NB4 (cell line): ENCODE measurements at regions not wholly inside any gene's neighbourhood (a gene's known extent, or its start where the extent isn't known, plus 50 kb on each side); places are given as distances from the start of the nearest gene placed in this dataset.
A peak's percentile ranks its signal among the peaks of the same experiment; 100 is the strongest.

Experiments used
- DNase-seq: peaks from one replicate; pipeline ENCODE4 v3.0.0; 2010; ENCODE audit warnings: low read depth
- H3K4me3 ChIP-seq: one replicate; pipeline ENCODE4 v1.5.1; 2011; ENCODE audit warnings: mild to moderate bottlenecking, low read depth, low read length, moderate library complexity
- MYC ChIP-seq: IDR thresholded peaks from 2 replicates; pipeline ENCODE4 v1.6.1; 2011; ENCODE audit warnings: low read depth, low read length
- POLR2A ChIP-seq: IDR thresholded peaks from 2 replicates; pipeline ENCODE4 v1.6.1; 2011; ENCODE audit warnings: mild to moderate bottlenecking; ENCODE audit not compliant: insufficient read length; ENCODE audit errors: extremely low read depth
- TF ChIP-seq, protein P1 (sequence below): IDR thresholded peaks from 2 replicates; pipeline ENCODE4 v1.6.1; 2011; ENCODE audit warnings: low read depth, low read length
- TF ChIP-seq, protein P2 (sequence below): IDR thresholded peaks from one replicate; pipeline ENCODE4 v1.5.1; 2012; ENCODE audit warnings: low read depth, low read length

DNA sequence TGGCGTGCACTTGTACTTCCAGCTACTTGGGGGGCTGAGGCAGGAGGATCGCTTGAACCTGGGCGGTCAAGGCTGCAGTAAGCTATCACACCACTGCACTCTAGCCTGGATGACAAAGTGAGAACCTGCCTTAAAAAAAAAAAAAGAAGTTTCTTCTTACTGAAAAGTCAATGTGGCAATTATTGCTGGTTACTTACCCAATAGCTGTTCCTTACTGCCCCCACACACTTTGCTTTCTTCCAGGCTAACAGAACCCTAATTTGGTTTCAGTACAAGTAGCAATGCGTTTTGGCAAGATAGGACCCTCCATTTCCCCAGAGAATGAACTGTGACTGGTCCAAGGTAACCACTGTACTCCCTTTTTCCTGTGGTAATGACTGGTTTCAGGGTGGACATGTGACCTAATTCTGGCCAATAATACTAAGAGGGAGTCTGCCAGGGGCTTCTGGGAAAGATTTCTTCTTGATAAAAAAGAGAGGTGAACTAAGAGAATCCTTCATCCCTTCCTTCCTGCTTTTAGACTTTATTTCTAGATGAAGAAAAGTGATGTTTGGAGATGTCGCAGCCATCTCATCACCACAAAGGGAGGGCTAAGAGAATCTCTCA is 58.8 kb upstream of the MSI2 start:
- H3K4me3 ChIP-seq, result no peak overlapping the region
- TF ChIP-seq, protein P1, sequence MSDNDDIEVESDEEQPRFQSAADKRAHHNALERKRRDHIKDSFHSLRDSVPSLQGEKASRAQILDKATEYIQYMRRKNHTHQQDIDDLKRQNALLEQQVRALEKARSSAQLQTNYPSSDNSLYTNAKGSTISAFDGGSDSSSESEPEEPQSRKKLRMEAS, result no peak
- no peak for TF ChIP-seq POLR2A
- no peak for TF ChIP-seq MYC
- TF ChIP-seq, protein P2, sequence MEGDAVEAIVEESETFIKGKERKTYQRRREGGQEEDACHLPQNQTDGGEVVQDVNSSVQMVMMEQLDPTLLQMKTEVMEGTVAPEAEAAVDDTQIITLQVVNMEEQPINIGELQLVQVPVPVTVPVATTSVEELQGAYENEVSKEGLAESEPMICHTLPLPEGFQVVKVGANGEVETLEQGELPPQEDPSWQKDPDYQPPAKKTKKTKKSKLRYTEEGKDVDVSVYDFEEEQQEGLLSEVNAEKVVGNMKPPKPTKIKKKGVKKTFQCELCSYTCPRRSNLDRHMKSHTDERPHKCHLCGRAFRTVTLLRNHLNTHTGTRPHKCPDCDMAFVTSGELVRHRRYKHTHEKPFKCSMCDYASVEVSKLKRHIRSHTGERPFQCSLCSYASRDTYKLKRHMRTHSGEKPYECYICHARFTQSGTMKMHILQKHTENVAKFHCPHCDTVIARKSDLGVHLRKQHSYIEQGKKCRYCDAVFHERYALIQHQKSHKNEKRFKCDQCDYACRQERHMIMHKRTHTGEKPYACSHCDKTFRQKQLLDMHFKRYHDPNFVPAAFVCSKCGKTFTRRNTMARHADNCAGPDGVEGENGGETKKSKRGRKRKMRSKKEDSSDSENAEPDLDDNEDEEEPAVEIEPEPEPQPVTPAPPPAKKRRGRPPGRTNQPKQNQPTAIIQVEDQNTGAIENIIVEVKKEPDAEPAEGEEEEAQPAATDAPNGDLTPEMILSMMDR, result no peak
- DNase-seq, result peak; percentile 45

DNA sequence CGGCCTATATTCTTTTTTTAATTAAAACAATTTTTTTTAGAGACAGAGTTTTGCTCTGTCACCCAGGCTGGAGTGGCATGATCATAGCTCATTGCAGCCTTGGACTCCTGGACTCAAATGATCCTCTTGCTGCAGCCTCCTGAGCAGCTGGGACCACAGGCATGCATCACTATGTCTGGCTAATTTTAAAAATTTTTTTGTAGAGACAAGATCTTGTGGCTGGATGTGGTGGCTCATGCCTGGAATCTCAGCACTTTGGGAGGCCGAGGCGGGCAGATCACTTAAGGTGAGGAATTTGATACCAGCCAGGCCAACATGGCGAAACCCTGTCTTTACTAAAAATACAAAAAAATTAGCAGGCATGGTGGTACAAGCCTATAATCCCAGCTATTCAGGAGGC is 54.8 kb upstream of the MSI2 start:
- TF ChIP-seq, protein P1, result no peak
- no peak for DNase-seq
- H3K4me3 ChIP-seq, result no peak overlapping the region

DNA sequence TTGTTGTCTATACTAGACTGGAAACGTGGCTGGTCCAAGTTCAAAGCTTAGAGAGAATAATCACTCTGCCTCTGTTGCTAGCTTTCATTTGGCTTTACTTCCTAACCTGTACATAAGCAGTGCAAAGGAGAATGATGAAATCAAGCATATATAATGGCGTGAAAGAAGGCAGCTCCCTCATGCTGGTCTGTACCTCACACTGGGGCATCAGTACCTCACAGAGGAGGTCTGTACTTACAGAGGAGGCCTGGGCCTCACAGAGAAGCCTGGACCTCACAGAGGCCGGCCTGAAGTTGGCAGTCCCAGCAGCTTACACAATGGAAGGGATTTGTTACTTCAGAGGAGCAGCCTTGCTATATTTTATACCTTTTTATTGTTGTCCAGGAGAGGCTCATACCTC is 53.3 kb upstream of the MSI2 start:
- no peak overlapping the region for H3K4me3 ChIP-seq
- DNase-seq, result no peak
- no peak for TF ChIP-seq POLR2A
- TF ChIP-seq, protein P2, result no peak
- TF ChIP-seq, protein P1, result no peak
- TF ChIP-seq MYC, result no peak
